K562 (cell line): ENCODE measurements at regions not wholly inside any gene's neighbourhood (a gene's known extent, or its start where the extent isn't known, plus 50 kb on each side); places are given as distances from the start of the nearest gene placed in this dataset.

Experiments
- BACH1 ChIP-seq: fragments of 200-800 bp; sonication (Bioruptor generic); IDR thresholded peaks from 2 replicates; pipeline ENCODE4 v1.6.1; 2016; ENCODE audit warnings: missing genetic modification characterization, missing compliant biosample characterization
- CBX1 ChIP-seq: sonication (generic); IDR thresholded peaks from 2 replicates; pipeline ENCODE4 v1.6.1; 2016; ENCODE audit warnings: antibody characterized with exemption, low read depth, mild to moderate bottlenecking
- DDX20 ChIP-seq: fragments of 450-650 bp; IDR thresholded peaks from 2 replicates; pipeline ENCODE4 v1.6.1; 2016; ENCODE audit warnings: missing genetic modification characterization, low read depth, mild to moderate bottlenecking, missing compliant biosample characterization, moderate library complexity
- FOXJ2 ChIP-seq: fragments of 200-800 bp; sonication (Bioruptor generic); IDR thresholded peaks from 2 replicates; pipeline ENCODE4 v1.6.1; 2016; ENCODE audit warnings: missing genetic modification characterization, missing compliant biosample characterization
- MGA ChIP-seq: fragments of 450-650 bp; IDR thresholded peaks from 2 replicates; pipeline ENCODE4 v1.6.1; 2016; ENCODE audit warnings: mild to moderate bottlenecking, moderate library complexity
- YY1 ChIP-seq, 3 experiments: IDR thresholded peaks; 2 replicates each; pipeline ENCODE4 v1.6.1; 2011; ENCODE audit warnings: low read length in 2 of 3, mild to moderate bottlenecking in 2 of 3, moderate library complexity in 2 of 3, borderline replicate concordance in 1 of 3, control low read depth in 1 of 3, low read depth in 1 of 3; ENCODE audit not compliant: insufficient read depth in 3 of 3, insufficient replicate concordance in 2 of 3, control insufficient read depth in 1 of 3, insufficient read length in 1 of 3; ENCODE audit errors: extremely low read depth in 1 of 3
- ZZZ3 ChIP-seq: fragments of 450-650 bp; IDR thresholded peaks from 2 replicates; pipeline ENCODE4 v1.6.1; 2016; ENCODE audit warnings: antibody characterized with exemption, mild to moderate bottlenecking, moderate library complexity
- TF ChIP-seq, protein P1 (sequence below): fragments of 450-650 bp; formaldehyde crosslinking; IDR thresholded peaks from 2 replicates; pipeline ENCODE4 v1.4.0; 2020; ENCODE audit warnings: mild to moderate bottlenecking, moderate library complexity
- TF ChIP-seq, protein P2 (sequence below): IDR thresholded peaks from 2 replicates; pipeline ENCODE4 v1.6.1; 2011; ENCODE audit warnings: borderline replicate concordance, low read depth, mild to moderate bottlenecking, moderate library complexity, low read length; ENCODE audit not compliant: insufficient read depth, poor library complexity, severe bottlenecking

DNA sequence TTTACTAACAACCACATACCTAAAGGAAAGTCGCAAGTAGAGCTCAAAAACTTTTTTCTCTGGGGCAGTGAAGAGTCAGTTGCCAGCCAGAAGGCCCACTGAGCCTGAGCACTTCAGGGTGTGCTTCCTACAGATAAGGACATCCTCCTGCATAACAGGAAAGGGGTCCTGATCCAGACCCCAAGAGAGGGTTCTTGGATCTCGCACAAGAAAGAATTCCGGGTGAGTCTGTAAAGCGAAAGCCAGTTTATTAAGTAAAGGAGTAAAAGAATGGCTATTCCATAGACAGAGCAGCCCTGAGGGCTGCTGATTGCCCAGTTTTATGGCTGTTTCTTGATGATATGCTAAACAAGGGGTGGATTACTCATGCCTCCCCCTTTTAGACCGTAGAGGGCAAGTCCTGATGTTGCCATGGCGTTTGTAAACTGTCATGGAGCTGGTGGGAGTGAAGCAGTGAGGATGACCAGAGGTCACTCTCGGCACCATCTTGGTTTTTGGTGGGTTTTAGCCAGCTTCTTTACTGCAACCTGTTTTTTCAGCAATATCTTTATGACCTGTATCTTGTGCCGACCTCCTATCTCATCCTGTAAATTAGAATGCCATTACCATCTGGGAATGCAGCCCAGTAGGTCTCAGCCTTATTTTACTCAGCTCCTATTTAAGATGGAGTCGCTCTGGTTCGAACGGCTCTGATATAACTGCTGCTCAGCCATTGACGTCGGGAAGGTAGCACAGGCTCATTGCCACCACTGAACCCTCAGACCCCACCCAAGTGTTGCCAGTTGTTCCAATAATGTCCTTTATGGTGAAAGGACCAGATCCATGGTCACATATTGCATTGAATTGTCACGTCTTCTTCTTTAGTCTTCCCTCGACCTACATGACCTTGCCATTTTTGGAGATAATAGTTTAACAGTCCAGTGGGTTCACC lies 96.6 kb upstream of the ERRFI1 start (continued):
- TF ChIP-seq, protein P1, sequence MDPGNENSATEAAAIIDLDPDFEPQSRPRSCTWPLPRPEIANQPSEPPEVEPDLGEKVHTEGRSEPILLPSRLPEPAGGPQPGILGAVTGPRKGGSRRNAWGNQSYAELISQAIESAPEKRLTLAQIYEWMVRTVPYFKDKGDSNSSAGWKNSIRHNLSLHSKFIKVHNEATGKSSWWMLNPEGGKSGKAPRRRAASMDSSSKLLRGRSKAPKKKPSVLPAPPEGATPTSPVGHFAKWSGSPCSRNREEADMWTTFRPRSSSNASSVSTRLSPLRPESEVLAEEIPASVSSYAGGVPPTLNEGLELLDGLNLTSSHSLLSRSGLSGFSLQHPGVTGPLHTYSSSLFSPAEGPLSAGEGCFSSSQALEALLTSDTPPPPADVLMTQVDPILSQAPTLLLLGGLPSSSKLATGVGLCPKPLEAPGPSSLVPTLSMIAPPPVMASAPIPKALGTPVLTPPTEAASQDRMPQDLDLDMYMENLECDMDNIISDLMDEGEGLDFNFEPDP = peak; percentile 98
- TF ChIP-seq FOXJ2 (tag) = no peak
- no peak for TF ChIP-seq ZZZ3
- TF ChIP-seq BACH1 (tag) = peak; percentile 94
- peak; percentile 93 for TF ChIP-seq DDX20 (tag)
- TF ChIP-seq YY1 (IDR thresholded peaks at IDR 0.05; ENCODE audit: borderline replicate concordance in 1 of 3, control insufficient read depth in 1 of 3, extremely low read depth in 1 of 3, insufficient read depth in 3 of 3, insufficient read length in 1 of 3, insufficient replicate concordance in 2 of 3, low read depth in 1 of 3, low read length in 2 of 3) = peak; percentile 41 to 93 (median 85)
- TF ChIP-seq, protein P2, sequence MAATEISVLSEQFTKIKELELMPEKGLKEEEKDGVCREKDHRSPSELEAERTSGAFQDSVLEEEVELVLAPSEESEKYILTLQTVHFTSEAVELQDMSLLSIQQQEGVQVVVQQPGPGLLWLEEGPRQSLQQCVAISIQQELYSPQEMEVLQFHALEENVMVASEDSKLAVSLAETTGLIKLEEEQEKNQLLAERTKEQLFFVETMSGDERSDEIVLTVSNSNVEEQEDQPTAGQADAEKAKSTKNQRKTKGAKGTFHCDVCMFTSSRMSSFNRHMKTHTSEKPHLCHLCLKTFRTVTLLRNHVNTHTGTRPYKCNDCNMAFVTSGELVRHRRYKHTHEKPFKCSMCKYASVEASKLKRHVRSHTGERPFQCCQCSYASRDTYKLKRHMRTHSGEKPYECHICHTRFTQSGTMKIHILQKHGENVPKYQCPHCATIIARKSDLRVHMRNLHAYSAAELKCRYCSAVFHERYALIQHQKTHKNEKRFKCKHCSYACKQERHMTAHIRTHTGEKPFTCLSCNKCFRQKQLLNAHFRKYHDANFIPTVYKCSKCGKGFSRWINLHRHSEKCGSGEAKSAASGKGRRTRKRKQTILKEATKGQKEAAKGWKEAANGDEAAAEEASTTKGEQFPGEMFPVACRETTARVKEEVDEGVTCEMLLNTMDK = no peak
- no peak for TF ChIP-seq CBX1
- peak; percentile 56; the same call in 1 of the 2 replicates for TF ChIP-seq MGA
